ENCODE measurements at regions not wholly inside any gene's neighbourhood (a gene's known extent, or its start where the extent isn't known, plus 50 kb on each side); places are given as distances from the start of the nearest gene placed in this dataset.
"Not testable (repeated sequence)": the region's sequence is repeated elsewhere in the genome, so short reads cannot be mapped to it uniquely, and the experiment has no call there.

DNA sequence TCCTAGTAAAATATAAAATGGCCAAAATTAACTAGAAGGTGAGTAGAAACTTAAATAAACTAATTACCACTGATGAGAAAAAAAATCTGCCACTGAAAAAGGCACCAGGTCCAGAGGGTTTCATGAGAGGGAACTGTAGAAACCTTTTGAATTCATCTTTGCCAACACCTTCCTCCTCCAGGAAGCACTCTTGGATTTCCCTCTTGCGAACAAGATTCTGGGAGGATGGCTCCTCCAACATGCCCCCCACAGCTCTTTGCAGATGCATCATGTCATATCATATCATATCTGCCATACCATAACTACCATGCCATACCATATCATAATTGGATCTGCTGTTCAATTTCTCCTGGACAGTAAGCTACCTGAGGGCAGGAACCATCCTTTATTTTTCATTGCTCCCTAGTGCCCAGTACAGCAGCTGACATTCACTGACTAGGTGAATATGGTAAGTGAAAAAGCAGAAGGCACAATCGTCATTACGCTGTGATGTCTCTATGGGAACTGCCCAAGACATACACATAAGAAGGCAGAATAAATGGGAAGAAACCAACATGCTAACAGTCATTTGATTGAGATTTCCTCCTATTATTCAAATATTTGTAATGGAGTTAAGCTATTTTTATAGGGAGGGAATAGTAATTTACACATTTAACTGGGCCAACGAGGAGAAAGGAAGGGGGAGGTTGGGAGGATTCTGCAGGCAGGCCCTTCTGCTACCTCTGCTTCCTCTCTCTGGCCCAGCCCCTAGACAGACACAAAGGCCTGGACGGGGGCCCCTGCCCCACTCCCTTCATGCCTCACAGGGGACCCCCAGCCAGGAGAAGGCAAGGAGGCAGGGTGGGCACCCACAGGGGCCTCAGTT is 110.1 kb upstream of the SMURF2 start:
- DNase-seq: no peak

- no peak for DNase-seq
Measured at GRCh38 chr17:64769712-64770111, 107.6 kb upstream of the SMURF2 start.

DNA sequence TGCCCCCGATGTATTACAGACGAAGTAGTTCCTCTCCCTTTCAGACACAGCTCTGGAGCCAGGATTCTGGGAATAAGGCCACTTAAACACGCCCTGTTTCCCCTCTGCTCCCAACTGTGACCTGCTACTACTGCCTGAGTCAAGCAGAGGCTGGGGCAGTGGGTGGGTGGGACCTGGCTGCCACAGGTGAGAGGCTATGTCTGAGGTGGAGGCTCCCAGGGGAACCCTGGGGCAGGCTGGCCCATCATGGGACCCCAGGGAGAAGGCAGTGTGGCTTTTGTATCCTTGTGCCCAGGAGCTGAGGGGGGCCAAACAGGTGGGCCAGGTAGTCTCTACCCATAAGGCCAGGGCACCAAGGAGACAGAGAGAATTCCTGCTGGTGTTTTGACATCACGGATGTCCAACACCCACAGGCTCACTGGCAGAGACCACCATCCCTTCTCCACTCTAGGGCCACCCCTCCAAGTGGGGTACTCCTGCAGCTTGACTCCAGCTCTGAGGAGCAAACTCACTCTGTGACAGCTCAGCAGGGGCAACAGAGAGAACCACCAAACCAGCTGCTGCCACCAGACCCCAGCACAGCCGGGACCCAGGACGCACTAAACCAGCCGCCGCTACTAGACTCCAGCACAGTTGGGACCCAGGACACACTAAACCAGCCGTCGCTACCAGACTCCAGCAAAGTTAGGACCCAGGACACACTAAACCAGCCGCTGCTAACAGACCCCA is 105.3 kb upstream of the SMURF2 start:
- DNase-seq: no peak

GRCh38 chr17:64765191-64765889 is 103.2 kb upstream of the SMURF2 start:
- no peak for DNase-seq

DNA sequence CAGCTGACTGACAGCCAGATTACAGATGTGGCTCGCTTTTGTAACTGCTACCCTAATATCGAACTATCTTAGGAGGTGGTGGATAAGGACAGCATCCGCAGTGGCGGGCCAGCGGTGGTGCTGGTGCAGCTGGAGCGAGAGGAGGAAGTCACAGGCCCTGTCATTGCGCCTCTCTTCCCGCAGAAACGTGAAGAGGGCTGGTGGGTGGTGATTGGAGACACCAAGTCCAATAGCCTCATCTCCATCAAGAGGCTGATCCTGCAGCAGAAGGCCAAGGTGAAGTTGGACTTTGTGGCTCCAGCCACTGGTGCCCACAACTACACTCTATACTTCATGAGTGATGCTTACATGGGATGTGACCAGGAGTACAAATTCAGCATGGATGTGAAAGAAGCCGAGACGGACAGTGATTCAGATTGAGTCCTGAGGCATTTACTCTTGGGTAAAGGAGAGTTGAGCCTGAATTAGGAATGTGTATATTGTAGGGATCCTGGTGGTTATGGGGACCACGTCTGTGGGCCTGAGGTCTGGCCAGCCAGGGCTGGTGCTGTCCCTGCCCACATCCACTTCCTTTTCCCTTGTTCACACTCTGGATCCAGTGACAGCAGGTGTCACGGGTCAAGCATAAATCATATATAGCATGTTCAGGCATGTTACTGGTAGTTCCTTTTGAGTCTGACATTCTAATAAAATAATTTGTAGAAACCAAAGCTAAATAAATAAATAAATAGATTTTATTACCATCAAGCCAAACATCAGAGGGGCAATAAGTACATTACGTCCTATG is 89.0 kb upstream of the SMURF2 start:
- DNase-seq: no peak

GRCh38 chr17:64750478-64750877 is 88.4 kb upstream of the SMURF2 start:
- DNase-seq: no peak

GRCh38 chr17:64749306-64749705 is 87.2 kb upstream of the SMURF2 start:
- DNase-seq: no peak

GRCh38 chr17:64747938-64748540 is 85.9 kb upstream of the SMURF2 start:
- no peak for DNase-seq

GRCh38 chr17:64742326-64742725 is 80.2 kb upstream of the SMURF2 start:
- no peak for DNase-seq

DNA sequence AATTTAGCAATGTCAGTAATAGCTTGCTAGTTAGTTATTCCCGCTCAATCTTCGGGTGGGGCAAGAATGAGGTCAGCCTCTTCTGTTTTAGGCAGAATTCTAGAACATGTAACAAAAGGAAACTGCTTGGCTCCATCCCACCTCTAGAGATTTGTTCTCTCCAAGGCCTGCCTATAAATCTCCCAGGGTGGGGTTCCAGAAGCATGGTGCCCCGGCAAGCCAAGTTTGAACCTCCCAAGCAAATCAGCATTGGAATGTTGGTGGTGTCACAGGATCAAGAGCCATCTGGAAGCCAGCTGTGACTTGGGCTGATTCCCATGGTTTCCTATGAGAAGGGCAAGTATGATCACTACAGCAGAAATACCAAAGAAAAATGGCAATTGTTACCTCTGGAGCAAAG is 79.8 kb upstream of the SMURF2 start:
- not testable (repeated sequence) for DNase-seq

GRCh38 chr17:64741038-64741641 is 79.0 kb upstream of the SMURF2 start:
- DNase-seq: no peak

DNA sequence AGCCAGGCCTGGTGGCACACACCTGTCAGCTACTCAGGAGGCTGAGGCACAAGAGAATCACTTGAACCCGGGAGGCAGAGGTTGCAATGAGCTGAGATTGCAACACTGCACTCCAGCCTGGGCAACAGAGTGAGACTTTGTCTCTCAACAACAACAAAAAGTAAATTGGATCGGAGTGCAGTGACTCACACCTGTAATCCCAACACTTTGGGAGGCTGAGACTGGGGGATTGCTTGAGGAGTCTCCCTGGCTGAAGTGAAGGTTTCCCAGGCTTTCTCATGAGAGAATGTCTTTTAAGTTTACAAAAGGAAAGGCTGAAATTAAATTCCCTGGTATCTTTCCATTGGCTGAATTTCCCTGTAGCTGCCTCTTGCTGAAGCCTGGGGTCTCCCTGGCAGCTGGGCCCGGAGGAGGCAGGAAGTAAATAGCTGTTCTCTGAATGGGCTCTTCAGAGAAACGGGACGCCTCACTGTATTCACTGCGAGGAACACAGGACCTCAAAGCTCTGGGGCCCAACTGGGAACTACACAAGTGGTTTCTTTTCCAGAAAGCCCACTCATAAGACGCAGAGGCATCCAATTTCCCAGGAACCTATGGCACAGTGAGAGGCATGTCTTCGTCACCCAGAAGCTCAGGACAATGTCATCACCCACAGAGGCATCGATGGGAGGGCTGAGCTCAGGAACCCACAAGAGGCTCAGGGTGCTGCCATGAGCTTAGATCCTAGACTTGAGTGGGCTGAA is 77.4 kb upstream of the SMURF2 start:
- DNase-seq: no peak

DNA sequence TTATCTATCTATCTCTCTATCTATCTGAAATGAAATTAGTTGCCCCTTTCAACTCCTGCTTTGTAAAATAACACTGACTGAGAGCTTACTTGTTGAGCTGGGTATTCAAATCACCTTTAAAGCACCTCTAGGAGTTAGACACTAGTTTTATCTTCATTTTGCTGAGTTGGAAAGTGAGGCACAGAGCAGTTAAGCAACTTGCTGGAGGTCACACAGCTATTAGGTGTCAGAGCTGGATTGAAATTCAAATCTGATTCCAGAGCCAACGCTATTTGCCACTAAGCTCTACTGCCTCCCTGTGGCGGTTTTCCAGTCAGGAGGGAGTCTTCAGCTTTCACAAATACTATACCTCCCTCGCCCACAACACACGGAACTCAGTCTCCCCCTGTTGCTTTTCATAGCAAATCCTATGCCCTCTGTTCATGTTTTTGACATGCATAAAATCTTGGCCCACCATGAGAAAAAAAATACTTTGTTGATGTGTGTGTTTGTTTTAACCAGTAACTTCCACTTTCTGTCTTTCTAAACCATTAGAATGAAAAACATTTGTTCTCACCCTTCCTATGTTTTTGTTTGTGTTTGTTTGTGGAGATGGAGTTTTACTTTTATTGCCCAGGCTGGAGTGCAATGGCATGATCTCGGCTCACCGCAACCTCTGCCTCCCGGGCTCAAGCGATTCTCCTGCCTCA is 74.8 kb upstream of the SMURF2 start:
- DNase-seq: peak; percentile 59

DNA sequence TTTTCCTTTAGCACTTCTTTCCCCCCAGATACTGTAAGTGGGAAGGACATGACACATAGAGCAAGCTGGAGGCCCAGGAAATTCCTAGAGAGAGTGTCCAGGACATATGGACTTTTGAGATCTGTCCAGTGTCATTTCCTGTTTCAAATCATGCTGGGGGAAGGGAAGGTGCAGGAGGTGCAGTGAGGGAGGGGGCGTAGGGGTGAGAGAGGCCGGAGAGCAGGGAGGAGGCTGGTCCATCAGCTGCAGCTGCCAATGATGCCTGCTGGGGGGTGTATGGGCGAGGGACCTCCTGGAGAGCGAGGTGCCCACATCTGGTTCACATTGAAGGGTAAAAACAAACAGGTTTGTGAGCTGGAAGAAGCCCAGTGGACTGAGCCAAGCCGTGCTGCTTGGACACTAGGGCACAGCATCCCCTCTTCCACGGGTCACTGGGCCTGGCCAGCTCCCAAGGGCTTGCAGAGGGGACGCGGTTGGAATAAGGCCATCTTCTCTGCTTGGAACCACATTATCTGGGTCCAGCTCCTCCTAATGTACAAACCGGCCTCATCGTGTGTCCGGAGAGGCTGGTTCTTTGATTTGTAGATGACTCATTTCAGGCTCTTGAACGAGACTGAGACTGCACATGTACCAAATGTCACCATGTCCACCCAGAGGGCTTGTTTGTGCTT is 70.4 kb upstream of the SMURF2 start:
- no peak for DNase-seq

DNA sequence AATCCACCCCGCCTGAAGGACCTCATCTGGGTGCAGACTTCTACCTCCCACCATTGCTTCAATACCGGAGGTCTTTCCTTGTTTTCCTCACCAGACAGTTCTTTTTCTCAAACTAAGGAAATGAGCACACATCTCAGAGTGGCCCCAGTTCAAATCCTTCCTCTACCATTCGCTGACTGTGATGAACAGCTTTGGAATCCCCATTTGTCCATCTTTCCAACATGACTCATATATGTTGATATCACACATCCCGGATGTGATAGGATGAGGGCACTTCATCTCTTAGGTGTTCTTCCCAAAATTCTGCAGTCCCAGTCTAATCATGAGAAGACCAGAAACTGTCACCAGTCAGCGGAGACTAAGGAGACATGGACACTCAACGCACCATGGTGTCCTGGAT is 67.9 kb upstream of the SMURF2 start:
- not testable (repeated sequence) for DNase-seq

GRCh38 chr17:64729201-64729600 is 67.1 kb upstream of the SMURF2 start:
- no peak for DNase-seq

- DNase-seq: no peak
Measured at GRCh38 chr17:64728041-64728695, 66.1 kb upstream of the SMURF2 start.

- DNase-seq: not testable (repeated sequence)
Measured at GRCh38 chr17:64726025-64726424, 63.9 kb upstream of the SMURF2 start.

GRCh38 chr17:64724246-64724645 is 62.1 kb upstream of the SMURF2 start:
- DNase-seq: not testable (repeated sequence)

Measured in hematopoietic multipotent progenitor cell treated with erythropoietin and hydrocortisone succinate and interleukin-3 and kit ligand, for 6 days (in vitro differentiated cells).